HG03378 (cell line): ENCODE measurements at regions not wholly inside any gene's neighbourhood (a gene's known extent, or its start where the extent isn't known, plus 50 kb on each side); places are given as distances from the start of the nearest gene placed in this dataset.

Source experiments
- ATAC-seq: cut with Tn5 transposase; IDR thresholded peaks from one replicate; pipeline ENCODE4 v1.9.1; 2021; ENCODE audit warnings: mild to moderate bottlenecking, moderate library complexity; ENCODE audit not compliant: unreplicated experiment

DNA sequence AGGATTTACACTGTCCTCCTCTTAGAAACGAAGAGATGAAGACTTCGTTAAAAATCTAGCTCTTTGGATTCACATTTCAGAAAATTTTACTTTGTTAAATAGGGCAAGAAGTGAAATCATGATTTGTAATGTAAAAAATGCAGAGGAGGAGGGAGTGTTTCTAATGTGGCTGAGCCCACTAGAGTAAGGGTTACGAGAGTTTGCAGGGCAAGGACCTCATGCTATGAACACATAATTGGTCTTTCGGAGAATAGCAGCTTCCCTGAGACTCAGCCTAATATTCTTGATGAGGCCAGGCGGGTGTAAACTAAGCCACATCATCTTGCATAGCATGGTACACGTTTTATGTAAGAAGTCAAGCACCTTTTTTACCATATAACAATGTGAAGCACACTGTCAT lies 191.0 kb upstream of the ADAMTS16 start:
- no peak for ATAC-seq

DNA sequence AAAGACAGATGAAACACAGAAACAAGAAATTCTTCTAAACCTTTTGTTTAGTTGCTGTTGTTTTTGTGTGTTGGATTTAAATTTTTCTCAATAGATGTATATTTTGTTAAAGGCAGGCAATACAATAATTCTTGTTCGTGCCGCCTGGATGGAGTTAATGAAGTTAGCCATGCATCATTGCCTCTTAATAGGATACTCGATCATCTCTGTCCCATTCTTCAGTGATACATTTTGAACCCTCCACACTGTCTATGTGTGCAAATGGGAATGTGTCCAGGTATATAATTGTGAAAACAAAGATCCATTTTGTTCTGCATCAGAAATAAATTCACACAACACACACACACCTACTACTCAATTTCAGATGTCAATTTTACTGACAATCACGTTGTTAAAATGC lies 186.6 kb upstream of the ADAMTS16 start:
- ATAC-seq: no peak

DNA sequence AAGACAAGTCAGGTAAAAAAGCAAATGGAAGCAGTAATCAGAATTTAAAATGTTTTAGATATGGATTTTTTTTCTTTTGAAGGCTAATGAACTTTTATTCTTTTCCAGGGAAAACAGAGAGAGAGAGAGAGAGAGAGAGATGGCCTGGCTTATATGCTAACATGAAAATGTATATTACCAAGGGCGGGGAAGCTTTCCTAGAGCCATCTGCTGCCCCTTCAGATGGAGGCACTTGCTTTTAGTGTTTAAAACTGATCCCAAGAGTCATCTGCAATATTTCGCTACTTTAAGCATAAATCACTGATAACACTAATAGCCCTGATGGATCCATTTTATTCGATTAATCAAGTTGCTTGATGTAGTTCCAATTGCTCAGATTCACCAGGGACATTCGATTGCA lies 186.1 kb upstream of the ADAMTS16 start:
- ATAC-seq: no peak

DNA sequence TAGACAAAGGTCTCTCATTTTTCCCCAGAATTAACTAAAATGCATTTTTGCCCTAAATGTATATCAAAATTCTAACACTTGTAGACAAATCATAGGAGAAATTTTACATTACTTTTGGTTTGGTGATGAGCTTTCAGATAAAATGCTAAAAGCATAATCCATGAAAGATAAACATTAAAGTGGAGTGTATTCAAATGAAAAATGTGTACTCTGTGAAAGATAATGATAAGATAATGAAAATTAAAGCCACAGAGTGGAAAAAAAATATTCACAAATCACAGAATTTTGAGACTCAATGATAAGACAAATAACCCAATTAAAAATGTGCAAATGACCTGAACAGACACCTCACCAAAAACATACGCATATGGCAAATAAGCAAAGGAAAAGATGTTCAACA lies 176.9 kb upstream of the ADAMTS16 start:
- no peak for ATAC-seq

DNA sequence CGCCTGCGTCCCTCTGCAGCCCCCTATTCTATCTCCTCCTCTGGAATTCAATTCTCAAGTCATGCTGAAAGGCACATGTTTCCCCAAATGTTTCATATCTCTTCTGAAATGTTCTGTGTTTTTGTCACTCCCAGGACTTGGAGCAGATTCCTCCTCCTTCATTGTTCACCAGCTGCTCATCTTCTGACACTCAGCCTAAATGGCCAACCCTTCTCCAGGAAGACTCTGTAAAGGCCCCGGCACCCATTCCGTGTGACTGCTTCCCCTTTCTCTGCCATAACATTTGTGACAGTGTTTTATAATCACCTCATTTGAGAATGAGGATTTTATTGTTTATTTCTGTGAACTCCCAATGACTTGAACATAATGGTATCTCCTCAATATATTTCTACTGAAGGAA lies 170.8 kb upstream of the ADAMTS16 start:
- ATAC-seq: no peak

DNA sequence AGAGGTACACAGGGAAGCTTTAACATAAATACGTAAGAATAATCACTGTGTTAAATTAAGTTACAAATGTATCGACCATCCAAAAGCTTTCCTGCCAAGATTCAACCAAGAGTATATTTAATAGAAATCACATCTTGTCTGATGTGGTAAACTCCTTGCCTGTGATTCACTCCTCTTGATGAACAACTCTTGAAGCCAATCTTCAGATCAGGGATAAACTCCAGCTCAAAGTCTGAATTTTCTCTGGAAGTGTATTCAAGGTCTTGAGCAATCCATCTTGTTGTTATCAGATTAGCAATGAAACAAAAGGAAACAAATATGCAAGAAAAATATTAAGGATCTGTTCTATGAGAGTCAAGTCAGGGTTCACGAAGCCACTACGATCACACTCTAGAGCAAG lies 170.0 kb upstream of the ADAMTS16 start:
- no peak for ATAC-seq

DNA sequence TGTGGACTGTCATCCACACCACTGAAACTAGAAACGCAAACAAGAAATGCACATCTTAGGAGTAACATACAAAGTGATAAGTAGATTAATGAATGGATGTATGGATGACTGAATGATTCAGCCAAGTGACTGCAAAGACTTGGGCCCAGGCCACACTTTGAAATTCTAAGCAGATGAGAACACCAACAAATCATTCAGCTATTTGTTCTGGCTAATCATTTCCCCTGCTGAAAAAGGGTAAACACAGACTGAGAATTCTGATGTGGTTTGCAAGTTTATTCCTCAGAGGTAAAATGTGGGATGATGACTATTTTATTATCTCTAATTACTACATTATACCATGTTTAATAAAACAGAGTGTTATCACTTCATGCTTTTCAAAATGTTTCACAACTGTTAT lies 163.2 kb upstream of the ADAMTS16 start:
- no peak for ATAC-seq

DNA sequence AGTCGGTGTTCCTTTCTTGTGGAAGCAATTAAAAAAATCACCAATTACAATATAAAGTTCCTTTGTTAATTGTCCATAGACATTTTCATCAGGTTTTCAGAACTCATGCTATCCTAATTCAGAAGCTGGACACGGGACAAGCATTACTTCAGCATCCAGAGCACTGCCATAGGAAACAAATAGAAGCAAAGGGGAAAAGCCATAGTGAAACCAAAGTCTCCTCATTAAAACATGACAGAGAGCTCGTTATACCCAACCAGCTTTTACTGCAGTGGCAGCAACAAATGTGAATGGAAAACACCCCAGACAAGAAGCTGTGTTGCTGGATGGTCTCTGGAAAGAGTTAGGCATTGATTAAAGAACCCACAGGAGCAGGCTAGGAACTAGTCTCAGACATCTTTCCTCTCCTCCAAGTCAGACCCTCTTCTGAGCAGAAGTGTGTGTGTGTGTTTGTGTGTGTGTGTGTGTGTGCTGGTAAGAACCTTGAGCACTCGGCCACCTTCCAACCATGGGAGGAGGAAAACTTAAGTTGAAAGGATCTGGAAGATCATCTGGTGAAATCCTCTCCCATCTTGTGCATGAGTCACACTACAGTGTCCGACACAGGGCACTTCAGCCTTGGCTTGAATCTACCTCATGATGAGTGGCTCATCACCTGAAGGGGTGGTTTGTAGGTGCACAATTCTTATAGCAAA lies 162.6 kb upstream of the ADAMTS16 start:
- ATAC-seq: no peak

DNA sequence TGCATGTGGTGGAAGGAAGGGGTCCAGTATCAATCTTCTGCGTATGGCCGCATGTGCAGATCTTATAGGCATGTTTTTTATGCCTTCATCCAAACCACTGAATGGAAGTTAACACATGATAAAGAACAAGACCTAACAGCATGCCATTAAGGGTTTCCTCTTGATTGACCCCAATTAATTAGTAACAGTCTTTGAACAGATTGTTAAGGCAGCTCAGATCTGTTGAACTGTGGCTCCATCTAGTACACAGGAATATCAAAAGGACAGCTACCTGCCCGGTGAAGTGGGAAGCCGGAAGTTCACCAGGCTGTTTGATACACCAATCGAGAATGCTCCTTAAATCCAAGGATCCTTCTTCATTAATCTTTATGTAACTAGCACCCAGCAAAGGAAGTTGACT lies 159.9 kb upstream of the ADAMTS16 start:
- ATAC-seq: no peak

DNA sequence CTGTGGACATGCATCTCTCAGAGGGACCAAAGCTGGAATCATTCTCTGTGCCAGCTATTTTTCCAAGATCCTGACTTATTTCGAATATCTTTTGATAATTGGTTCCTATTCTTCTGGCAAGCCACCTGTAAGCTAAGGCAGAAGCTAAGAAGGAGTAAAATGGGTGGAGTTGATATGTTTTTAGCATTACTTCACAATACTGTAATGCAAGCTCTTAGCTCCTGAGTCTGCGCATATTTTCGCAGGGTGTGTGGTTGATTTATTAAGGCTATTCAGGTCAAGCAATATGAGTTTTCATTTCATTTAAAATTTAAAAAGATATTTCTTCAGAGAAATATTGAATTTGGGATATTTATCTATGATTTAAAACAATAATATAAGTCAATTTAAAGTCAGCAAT lies 158.5 kb upstream of the ADAMTS16 start:
- no peak for ATAC-seq

DNA sequence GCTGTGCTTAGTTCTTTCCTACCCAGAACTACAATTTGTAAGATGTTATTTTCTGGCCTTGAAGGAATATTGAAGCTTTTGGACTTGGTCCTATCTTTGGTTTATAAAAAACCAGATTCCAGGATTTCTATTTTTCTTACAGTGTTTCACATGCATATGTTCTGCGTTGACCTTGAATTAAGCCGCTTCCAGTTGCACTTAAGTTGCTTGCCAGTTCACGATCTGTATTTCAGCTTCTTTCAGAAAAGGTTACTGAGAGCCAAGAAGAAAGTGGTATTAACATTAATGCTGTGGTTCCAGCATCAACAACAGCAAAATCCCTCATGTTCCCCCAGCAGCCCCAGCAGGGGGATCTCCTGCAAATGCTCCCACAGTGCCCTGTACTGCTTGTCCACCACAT lies 156.4 kb upstream of the ADAMTS16 start:
- no peak for ATAC-seq

DNA sequence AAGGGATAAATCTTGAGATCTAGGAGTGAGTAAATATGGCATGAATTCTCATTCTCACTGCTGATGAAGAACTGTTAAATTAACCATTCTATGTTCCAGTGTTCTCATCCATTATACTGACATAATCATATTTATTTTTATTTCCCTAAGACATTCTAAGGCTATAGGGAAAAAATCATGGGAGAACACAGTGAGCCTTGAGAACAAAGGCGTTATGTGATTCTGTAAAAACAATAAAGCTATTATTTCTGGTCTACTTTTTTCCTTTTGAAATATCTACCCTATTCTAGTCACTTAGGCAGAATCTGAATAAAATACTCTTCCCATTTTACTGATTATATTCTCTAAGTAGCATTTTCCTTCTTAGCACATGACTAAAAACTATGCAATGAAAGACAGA lies 155.7 kb upstream of the ADAMTS16 start:
- no peak for ATAC-seq

DNA sequence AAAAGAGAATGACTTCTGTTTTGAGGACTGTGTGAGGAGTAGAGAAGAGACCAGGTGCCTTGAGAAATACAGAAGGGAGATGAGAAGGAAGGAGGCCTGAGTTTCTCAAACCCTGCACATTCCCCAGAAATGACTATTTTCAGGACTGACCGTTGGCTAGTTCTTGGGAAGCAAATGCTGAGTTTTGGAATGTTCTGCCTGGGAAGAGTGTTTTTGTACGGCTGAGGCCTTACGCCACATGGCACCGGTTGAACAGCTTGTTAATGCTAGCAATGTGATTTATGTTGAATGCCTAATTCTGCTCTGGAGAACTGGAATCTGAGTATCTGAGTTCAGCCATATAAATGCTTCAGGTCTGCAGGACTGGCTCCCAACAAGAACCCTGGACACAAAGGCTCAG lies 152.7 kb upstream of the ADAMTS16 start:
- no peak for ATAC-seq

DNA sequence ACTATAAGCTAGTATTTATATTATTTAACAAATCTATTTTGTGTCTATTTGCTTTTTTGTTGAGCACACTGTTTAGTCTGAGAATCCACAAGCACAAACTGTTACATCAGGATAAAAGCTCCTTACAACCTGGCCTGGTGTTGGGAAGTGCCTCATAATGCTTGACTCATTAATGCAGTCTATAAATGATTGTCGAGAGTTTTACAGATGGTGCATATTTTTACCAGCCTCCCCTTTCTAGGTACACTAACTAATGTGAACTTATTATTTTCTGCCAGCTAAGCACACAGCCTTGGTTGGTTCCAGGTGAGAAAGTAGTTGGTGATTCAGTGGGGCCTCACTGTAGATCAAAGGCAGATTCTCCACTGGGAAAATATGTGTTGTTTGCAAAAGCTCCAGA lies 151.0 kb upstream of the ADAMTS16 start:
- no peak for ATAC-seq

DNA sequence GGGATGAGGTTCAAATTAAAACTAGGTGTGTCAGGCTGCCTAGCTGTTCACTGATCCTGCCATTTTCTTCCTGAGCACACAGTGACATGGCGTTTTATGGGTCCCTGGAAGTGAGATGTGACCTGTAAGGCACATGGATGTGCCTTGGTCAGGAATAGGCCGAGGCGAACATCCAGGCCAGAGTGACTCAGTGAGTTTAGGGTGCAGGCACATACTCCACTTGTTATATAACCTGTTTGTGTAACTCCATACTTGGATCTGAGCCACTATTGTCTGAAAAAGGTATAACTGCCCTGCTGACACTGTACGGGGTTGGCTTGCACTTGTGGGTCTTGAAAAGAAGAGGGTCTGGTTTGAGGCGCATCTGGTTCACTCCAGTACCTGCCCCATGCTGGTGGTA lies 150.1 kb upstream of the ADAMTS16 start:
- ATAC-seq: no peak

DNA sequence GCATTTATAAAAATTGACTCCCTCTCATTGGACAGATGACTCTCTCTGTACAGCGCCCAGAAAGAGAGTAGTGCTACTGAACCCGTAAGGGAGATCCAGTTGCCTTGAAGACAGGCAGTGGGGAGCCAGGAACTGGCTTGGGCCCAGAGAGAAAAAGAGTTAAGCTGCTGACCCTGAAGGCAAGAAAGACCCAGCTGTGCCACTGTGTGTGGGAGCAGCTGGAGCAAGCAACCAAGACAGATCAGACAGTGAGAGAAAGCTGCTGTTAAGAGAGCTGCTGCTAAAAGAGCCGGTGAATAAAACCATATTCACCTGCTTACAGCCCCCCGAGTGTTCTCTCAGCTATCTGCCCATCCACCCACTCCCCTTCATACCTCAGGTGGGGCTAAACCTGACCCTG lies 149.7 kb upstream of the ADAMTS16 start:
- no peak for ATAC-seq

DNA sequence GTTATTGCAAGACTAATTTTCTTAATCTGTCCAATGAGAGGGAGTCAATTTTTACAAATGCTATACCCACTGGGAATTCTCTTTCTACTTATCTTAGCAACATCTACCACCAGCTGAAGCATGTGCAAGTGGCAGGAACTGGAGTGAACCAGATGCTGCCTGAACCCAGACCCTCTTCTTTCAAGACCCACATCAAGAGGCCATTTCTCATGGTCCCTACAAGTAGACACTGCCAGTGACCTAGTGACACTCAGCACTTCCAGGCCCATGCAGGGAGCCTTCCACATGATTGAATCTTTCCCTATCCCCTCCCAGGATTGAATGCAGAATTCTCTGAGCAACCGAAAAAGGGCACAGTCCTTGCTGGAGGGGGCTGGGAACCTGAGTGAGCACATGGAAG lies 148.2 kb upstream of the ADAMTS16 start:
- no peak for ATAC-seq

DNA sequence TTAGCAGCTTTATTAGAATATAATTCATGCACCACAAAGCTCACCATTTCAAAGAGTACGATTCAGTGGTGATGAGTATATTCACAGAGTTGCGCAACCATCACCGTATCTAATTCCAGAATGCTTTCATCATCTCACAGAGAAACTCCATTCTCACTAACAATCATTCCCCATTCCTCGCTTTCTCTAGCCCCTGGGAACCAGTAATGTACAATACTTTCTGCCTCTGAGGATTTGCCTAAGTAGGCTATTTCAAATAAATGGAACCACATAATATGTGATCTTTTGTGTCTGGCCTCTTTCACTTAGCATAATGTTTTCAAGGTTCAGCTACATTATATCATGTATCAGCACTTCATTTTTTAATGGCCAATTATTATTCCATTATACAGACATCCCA lies 145.1 kb upstream of the ADAMTS16 start:
- ATAC-seq: no peak

DNA sequence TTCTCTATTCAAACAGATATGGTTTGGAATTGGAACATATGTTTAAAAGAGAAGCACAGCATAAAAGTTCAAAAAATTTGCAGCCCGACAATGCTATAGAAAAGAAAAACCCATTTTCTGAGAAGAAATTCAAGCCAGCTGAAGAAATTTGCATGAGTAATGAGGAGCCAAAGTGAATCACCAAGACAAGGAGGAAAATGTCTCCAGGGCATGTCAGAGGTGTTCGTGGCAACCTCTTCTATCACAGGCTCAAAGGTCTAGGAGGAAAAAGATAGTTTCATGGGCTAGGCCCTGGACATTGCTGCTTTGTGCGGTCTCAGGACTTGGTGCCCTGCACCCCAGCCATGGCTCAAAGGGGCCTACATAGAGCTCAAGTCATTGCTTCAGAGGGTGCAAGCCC lies 134.8 kb upstream of the ADAMTS16 start:
- ATAC-seq: no peak

DNA sequence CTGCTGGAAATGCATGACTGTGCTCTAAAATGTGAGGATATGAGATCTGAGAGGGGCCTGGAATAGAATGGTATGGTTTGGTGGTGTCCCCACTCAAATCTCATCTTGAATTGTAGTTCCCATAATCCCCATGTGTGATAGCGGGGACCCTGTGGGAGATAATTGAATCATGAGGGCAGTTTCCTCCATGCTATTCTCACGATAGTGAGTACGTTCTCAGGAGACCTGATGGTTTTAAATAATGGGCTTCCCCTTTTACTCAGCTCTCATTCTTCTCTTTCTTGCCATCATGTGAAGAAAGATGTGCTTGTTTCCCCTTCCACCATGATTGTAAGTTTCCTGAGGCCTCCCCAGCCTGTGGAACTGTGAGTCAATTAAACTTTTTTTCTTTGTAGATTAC lies 133.6 kb upstream of the ADAMTS16 start:
- no peak for ATAC-seq

DNA sequence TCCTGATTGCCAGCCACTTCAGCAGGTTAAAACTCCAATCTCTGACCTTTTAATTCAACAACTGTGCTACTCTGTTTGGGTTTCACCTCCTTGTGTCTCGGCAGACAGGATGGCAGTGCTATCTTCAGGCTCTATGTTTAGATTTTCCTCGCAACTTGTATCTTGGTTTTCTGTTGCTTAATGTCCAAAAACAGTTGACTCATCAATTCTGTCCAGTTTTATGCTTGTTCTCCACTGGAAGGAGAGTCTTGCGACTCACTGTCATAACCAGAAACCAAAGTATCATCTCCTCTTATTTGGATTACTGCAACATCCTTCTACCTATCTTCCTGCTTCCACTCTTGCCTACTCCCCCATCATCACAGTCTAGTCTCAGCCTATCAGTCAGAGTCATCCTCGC lies 130.9 kb upstream of the ADAMTS16 start:
- no peak for ATAC-seq

DNA sequence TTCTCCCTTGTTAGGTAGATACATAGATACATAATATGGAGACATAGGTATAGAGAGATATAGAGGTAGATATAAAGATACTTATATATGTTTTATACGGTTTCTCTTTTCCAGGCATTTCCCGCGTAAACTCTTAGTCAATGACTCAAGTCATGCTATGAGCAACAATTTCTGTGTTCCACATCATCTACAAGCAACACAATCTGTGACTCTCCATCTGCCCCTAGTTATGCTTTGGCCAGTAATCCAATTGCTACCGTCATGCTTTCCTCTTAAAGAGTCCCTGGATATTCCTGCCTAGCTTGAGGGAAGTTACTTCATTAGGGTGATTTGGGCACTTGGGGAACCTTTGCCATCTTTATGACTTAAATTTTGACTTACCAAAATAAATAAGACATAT lies 129.0 kb upstream of the ADAMTS16 start:
- no peak for ATAC-seq

DNA sequence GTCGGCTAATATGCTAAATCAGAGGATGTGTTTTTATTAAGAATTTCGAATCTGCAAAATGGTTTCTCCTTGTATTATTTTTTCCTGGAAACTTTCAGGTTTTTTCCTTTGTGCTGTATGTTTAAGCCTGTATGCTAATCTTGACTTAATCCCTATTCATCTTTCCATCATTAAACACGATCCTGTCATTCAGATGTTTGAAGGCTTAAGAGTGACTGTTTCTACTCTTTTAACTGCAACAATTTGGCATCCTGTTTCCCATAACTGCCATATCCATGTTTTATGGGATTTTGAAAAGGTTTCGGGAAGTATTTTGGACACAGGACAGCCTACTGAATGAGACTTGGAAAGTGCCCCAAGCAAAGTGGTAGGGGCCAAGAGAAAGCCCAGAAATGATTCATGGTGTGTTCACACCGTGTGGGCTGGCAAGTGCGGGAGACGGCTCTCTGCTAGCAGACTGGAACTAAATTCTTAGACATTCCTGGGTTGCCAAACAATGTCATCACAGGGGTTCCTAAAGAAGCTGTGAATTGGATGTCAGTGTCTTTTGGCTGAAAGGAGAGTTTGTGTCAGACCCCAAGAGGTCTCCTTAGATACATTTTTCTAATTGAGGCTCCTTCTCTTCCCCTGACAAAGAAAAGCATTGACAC lies 125.4 kb upstream of the ADAMTS16 start:
- ATAC-seq: no peak
